WTC11 (cell line): ENCODE measurements at regions not wholly inside any gene's neighbourhood (a gene's known extent, or its start where the extent isn't known, plus 50 kb on each side); places are given as distances from the start of the nearest gene placed in this dataset.

Experiments
- ATAC-seq: fragments of 200-7000 bp; cut with Tn5 transposase; 2 replicates; pipeline ENCODE4 v1.10.0; 2021; ENCODE audit warnings: mild to moderate bottlenecking, moderate library complexity
- CTCF ChIA-PET: fragments of 300-600 bp; sonication (Branson Sonifier 250); formaldehyde crosslinking; loops from one replicate; lab custom pipeline; 2021; ENCODE audit warnings: antibody characterized with exemption; lab: Charles Lee
- POLR2A ChIA-PET: fragments of 350-600 bp; sonication (Branson Sonifier 250); formaldehyde crosslinking; loops from one replicate; lab custom pipeline; 2021; ENCODE audit warnings: antibody characterized with exemption; lab: Charles Lee
- DNase-seq: peaks from one replicate; pipeline ENCODE4 v3.0.0; 2021; ENCODE audit warnings: low spot score
- H3K27ac Mint-ChIP-seq: 2 replicates; pipeline ENCODE4 v1.8.0; 2021; ENCODE audit warnings: mixed read lengths
- H3K27me3 Mint-ChIP-seq: 2 replicates; pipeline ENCODE4 v1.8.0; 2021; ENCODE audit warnings: low read depth, mild to moderate bottlenecking, moderate library complexity, mixed read lengths
- H3K36me3 Mint-ChIP-seq: 2 replicates; pipeline ENCODE4 v1.8.0; 2021; ENCODE audit warnings: mixed read lengths
- H3K4me1 Mint-ChIP-seq: 2 replicates; pipeline ENCODE4 v1.8.0; 2022; ENCODE audit warnings: mixed read lengths
- H3K4me3 Mint-ChIP-seq: 2 replicates; pipeline ENCODE4 v1.8.0; 2021; ENCODE audit warnings: mild to moderate bottlenecking, moderate library complexity, mixed read lengths
- H3K9me3 Mint-ChIP-seq: 2 replicates; pipeline ENCODE4 v1.8.0; 2021; ENCODE audit warnings: mixed read lengths
- EMX1 ChIP-seq: fragments of 250-450 bp; sonication (Bioruptor Pico); IDR thresholded peaks from 2 replicates; pipeline ENCODE4 v1.8.0; 2021; ENCODE audit warnings: mild to moderate bottlenecking
- FOXJ3 ChIP-seq: sonication (generic); formaldehyde crosslinking; IDR thresholded peaks from 2 replicates; pipeline ENCODE4 v1.9.0; 2021; ENCODE audit warnings: missing genetic modification reagents, mild to moderate bottlenecking, borderline replicate concordance
- GTF2I ChIP-seq: fragments of 250-450 bp; sonication (Bioruptor Pico); conservative IDR thresholded peaks from 2 replicates; pipeline ENCODE4 v1.4.0; 2021; ENCODE audit warnings: mild to moderate bottlenecking
- NFE2L1 ChIP-seq: sonication (generic); formaldehyde crosslinking; IDR thresholded peaks from 2 replicates; pipeline ENCODE4 v1.8.1; 2023; ENCODE audit warnings: missing genetic modification reagents
- NR2C2 ChIP-seq: sonication (generic); formaldehyde crosslinking; IDR thresholded peaks from 2 replicates; pipeline ENCODE4 v1.8.0; 2022; ENCODE audit warnings: mild to moderate bottlenecking, missing genetic modification reagents
- RORB ChIP-seq: fragments of 250-450 bp; sonication (Bioruptor Pico); IDR thresholded peaks from 2 replicates; pipeline ENCODE4 v1.9.0; 2021; ENCODE audit warnings: mild to moderate bottlenecking
- TP53 ChIP-seq: sonication (generic); formaldehyde crosslinking; IDR thresholded peaks from 2 replicates; pipeline ENCODE4 v1.8.1; 2023; ENCODE audit warnings: mild to moderate bottlenecking, missing genetic modification reagents
- ZBTB21 ChIP-seq: sonication (generic); formaldehyde crosslinking; IDR thresholded peaks from 2 replicates; pipeline ENCODE4 v1.8.1; 2023; ENCODE audit warnings: mild to moderate bottlenecking, missing genetic modification reagents, borderline replicate concordance
- ZNF138 ChIP-seq: sonication (generic); formaldehyde crosslinking; conservative IDR thresholded peaks from 2 replicates; pipeline ENCODE4 v1.8.1; 2022; ENCODE audit warnings: mild to moderate bottlenecking, moderate library complexity, missing genetic modification reagents
- TF ChIP-seq, protein P1 (sequence below): fragments of 250-450 bp; sonication (Bioruptor Pico); IDR thresholded peaks from 2 replicates; pipeline ENCODE4 v2.1.2; 2022; ENCODE audit warnings: mild to moderate bottlenecking, moderate library complexity
- TF ChIP-seq, protein P2 (sequence below): sonication (generic); formaldehyde crosslinking; IDR thresholded peaks from 2 replicates; pipeline ENCODE4 v1.8.0; 2023; ENCODE audit warnings: mild to moderate bottlenecking, missing genetic modification reagents
- TF ChIP-seq, protein P3 (sequence below): fragments of 200-600 bp; IDR thresholded peaks from 2 replicates; pipeline ENCODE4 v1.8.0; 2022; ENCODE audit warnings: antibody characterized with exemption
- TF ChIP-seq, protein P4 (sequence below): sonication (generic); formaldehyde crosslinking; conservative IDR thresholded peaks from 2 replicates; pipeline ENCODE4 v1.8.1; 2022; ENCODE audit warnings: mild to moderate bottlenecking, missing genetic modification reagents
- TF ChIP-seq, protein P5 (sequence below): sonication (generic); formaldehyde crosslinking; IDR thresholded peaks from 2 replicates; pipeline ENCODE4 v1.8.1; 2023; ENCODE audit warnings: mild to moderate bottlenecking, missing genetic modification reagents
- TF ChIP-seq, protein P6 (sequence below): sonication (generic); formaldehyde crosslinking; IDR thresholded peaks from 2 replicates; pipeline ENCODE4 v1.8.1; 2022; ENCODE audit warnings: missing genetic modification reagents, borderline replicate concordance
- TF ChIP-seq, protein P7 (sequence below): sonication (generic); formaldehyde crosslinking; IDR thresholded peaks from 2 replicates; pipeline ENCODE4 v1.8.0; 2023; ENCODE audit warnings: missing genetic modification reagents, mild to moderate bottlenecking, borderline replicate concordance
- TF ChIP-seq, protein P8 (sequence below): sonication (generic); formaldehyde crosslinking; IDR thresholded peaks from 2 replicates; pipeline ENCODE4 v1.8.1; 2023; ENCODE audit warnings: mild to moderate bottlenecking, missing genetic modification reagents, borderline replicate concordance

DNA sequence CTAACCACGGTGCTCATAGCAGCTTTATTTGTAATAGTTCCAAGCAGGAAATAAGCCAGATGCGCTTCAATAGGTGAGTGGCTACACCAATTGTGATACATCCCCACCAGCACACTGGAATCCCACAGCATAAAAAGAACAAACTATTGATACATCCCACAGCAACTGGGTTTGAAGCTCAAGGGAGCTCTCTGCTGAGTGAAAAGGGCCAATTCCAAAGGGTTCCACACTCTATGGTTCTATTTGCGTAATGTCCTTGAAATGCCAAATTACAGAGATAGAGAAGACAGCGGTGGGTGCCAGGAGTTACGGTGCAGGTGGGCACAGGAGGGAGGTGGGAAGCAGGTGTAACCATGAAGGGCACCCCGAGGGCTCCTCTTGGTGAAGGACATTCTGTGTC is 155.3 kb upstream of the PPP1R26 start (continued):
- TF ChIP-seq NR2C2, result no peak

DNA sequence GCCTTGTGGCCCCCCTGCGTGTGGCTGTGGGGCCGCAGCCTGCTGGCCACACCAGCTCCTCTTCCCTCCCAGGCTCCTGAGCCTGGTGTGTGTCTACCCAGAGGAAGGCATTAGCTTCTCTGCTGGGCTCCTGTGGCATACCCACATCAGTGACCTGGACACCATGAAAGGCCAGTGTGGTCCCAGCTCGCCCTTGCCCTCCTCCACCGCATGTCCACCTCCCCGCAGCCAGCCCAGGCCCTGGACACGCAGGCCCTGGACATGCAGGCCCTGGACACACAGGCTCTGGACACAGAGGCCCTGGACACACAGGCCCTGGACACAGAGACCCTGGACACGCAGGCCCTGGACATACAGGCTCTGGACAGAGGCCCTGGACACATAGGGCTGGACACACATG is 153.4 kb upstream of the PPP1R26 start:
- Mint-ChIP-seq H3K27ac (no peak overlapping the region), H3K27me3 (no peaks in the 10 kb centered on the region), H3K36me3 (peaks cover 7% of the 10 kb centered on the region), H3K4me1 (0 out of 2 replicates have a peak, but pooled peaks cover 3% of the 10 kb centered on the region), H3K9me3 (peaks cover 14% of the 10 kb centered on the region), H3K4me3 (no peak overlapping the region)
- ATAC-seq (no peak), DNase-seq (no peak)
- POLR2A ChIA-PET, result no interaction called here
- TF ChIP-seq ZBTB21, result no peak
- no peak for TF ChIP-seq EMX1 (CRISPR knock-in tag)
- TF ChIP-seq, protein P1, sequence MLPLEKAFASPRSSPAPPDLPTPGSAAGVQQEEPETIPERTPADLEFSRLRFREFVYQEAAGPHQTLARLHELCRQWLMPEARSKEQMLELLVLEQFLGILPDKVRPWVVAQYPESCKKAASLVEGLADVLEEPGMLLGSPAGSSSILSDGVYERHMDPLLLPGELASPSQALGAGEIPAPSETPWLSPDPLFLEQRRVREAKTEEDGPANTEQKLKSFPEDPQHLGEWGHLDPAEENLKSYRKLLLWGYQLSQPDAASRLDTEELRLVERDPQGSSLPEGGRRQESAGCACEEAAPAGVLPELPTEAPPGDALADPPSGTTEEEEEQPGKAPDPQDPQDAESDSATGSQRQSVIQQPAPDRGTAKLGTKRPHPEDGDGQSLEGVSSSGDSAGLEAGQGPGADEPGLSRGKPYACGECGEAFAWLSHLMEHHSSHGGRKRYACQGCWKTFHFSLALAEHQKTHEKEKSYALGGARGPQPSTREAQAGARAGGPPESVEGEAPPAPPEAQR (CRISPR knock-in tag), result no peak
- TF ChIP-seq TP53 (CRISPR knock-in tag), result no peak
- no peak for TF ChIP-seq RORB
- TF ChIP-seq, protein P2, sequence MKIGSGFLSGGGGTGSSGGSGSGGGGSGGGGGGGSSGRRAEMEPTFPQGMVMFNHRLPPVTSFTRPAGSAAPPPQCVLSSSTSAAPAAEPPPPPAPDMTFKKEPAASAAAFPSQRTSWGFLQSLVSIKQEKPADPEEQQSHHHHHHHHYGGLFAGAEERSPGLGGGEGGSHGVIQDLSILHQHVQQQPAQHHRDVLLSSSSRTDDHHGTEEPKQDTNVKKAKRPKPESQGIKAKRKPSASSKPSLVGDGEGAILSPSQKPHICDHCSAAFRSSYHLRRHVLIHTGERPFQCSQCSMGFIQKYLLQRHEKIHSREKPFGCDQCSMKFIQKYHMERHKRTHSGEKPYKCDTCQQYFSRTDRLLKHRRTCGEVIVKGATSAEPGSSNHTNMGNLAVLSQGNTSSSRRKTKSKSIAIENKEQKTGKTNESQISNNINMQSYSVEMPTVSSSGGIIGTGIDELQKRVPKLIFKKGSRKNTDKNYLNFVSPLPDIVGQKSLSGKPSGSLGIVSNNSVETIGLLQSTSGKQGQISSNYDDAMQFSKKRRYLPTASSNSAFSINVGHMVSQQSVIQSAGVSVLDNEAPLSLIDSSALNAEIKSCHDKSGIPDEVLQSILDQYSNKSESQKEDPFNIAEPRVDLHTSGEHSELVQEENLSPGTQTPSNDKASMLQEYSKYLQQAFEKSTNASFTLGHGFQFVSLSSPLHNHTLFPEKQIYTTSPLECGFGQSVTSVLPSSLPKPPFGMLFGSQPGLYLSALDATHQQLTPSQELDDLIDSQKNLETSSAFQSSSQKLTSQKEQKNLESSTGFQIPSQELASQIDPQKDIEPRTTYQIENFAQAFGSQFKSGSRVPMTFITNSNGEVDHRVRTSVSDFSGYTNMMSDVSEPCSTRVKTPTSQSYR (CRISPR knock-in tag), result no peak
- TF ChIP-seq, protein P3, sequence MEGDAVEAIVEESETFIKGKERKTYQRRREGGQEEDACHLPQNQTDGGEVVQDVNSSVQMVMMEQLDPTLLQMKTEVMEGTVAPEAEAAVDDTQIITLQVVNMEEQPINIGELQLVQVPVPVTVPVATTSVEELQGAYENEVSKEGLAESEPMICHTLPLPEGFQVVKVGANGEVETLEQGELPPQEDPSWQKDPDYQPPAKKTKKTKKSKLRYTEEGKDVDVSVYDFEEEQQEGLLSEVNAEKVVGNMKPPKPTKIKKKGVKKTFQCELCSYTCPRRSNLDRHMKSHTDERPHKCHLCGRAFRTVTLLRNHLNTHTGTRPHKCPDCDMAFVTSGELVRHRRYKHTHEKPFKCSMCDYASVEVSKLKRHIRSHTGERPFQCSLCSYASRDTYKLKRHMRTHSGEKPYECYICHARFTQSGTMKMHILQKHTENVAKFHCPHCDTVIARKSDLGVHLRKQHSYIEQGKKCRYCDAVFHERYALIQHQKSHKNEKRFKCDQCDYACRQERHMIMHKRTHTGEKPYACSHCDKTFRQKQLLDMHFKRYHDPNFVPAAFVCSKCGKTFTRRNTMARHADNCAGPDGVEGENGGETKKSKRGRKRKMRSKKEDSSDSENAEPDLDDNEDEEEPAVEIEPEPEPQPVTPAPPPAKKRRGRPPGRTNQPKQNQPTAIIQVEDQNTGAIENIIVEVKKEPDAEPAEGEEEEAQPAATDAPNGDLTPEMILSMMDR, result no peak
- TF ChIP-seq, protein P4, sequence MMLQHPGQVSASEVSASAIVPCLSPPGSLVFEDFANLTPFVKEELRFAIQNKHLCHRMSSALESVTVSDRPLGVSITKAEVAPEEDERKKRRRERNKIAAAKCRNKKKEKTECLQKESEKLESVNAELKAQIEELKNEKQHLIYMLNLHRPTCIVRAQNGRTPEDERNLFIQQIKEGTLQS, result no peak
- no peak for TF ChIP-seq GTF2I (CRISPR knock-in tag)
- TF ChIP-seq, protein P5, sequence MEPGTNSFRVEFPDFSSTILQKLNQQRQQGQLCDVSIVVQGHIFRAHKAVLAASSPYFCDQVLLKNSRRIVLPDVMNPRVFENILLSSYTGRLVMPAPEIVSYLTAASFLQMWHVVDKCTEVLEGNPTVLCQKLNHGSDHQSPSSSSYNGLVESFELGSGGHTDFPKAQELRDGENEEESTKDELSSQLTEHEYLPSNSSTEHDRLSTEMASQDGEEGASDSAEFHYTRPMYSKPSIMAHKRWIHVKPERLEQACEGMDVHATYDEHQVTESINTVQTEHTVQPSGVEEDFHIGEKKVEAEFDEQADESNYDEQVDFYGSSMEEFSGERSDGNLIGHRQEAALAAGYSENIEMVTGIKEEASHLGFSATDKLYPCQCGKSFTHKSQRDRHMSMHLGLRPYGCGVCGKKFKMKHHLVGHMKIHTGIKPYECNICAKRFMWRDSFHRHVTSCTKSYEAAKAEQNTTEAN (CRISPR knock-in tag), result no peak
- TF ChIP-seq, protein P6, sequence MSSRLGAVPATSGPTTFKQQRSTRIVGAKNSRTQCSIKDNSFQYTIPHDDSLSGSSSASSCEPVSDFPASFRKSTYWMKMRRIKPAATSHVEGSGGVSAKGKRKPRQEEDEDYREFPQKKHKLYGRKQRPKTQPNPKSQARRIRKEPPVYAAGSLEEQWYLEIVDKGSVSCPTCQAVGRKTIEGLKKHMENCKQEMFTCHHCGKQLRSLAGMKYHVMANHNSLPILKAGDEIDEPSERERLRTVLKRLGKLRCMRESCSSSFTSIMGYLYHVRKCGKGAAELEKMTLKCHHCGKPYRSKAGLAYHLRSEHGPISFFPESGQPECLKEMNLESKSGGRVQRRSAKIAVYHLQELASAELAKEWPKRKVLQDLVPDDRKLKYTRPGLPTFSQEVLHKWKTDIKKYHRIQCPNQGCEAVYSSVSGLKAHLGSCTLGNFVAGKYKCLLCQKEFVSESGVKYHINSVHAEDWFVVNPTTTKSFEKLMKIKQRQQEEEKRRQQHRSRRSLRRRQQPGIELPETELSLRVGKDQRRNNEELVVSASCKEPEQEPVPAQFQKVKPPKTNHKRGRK (CRISPR knock-in tag), result no peak
- no peak for TF ChIP-seq ZNF138
- no peak for TF ChIP-seq NFE2L1 (CRISPR knock-in tag)
- TF ChIP-seq, protein P7, sequence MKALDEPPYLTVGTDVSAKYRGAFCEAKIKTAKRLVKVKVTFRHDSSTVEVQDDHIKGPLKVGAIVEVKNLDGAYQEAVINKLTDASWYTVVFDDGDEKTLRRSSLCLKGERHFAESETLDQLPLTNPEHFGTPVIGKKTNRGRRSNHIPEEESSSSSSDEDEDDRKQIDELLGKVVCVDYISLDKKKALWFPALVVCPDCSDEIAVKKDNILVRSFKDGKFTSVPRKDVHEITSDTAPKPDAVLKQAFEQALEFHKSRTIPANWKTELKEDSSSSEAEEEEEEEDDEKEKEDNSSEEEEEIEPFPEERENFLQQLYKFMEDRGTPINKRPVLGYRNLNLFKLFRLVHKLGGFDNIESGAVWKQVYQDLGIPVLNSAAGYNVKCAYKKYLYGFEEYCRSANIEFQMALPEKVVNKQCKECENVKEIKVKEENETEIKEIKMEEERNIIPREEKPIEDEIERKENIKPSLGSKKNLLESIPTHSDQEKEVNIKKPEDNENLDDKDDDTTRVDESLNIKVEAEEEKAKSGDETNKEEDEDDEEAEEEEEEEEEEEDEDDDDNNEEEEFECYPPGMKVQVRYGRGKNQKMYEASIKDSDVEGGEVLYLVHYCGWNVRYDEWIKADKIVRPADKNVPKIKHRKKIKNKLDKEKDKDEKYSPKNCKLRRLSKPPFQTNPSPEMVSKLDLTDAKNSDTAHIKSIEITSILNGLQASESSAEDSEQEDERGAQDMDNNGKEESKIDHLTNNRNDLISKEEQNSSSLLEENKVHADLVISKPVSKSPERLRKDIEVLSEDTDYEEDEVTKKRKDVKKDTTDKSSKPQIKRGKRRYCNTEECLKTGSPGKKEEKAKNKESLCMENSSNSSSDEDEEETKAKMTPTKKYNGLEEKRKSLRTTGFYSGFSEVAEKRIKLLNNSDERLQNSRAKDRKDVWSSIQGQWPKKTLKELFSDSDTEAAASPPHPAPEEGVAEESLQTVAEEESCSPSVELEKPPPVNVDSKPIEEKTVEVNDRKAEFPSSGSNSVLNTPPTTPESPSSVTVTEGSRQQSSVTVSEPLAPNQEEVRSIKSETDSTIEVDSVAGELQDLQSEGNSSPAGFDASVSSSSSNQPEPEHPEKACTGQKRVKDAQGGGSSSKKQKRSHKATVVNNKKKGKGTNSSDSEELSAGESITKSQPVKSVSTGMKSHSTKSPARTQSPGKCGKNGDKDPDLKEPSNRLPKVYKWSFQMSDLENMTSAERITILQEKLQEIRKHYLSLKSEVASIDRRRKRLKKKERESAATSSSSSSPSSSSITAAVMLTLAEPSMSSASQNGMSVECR (CRISPR knock-in tag), result no peak
- no peak for TF ChIP-seq FOXJ3 (CRISPR knock-in tag)
- TF ChIP-seq, protein P8, sequence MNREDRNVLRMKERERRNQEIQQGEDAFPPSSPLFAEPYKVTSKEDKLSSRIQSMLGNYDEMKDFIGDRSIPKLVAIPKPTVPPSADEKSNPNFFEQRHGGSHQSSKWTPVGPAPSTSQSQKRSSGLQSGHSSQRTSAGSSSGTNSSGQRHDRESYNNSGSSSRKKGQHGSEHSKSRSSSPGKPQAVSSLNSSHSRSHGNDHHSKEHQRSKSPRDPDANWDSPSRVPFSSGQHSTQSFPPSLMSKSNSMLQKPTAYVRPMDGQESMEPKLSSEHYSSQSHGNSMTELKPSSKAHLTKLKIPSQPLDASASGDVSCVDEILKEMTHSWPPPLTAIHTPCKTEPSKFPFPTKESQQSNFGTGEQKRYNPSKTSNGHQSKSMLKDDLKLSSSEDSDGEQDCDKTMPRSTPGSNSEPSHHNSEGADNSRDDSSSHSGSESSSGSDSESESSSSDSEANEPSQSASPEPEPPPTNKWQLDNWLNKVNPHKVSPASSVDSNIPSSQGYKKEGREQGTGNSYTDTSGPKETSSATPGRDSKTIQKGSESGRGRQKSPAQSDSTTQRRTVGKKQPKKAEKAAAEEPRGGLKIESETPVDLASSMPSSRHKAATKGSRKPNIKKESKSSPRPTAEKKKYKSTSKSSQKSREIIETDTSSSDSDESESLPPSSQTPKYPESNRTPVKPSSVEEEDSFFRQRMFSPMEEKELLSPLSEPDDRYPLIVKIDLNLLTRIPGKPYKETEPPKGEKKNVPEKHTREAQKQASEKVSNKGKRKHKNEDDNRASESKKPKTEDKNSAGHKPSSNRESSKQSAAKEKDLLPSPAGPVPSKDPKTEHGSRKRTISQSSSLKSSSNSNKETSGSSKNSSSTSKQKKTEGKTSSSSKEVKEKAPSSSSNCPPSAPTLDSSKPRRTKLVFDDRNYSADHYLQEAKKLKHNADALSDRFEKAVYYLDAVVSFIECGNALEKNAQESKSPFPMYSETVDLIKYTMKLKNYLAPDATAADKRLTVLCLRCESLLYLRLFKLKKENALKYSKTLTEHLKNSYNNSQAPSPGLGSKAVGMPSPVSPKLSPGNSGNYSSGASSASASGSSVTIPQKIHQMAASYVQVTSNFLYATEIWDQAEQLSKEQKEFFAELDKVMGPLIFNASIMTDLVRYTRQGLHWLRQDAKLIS (CRISPR knock-in tag), result no peak
- CTCF ChIA-PET, result no interaction called here
